AG04450 (cell line): ENCODE measurements at regions not wholly inside any gene's neighbourhood (a gene's known extent, or its start where the extent isn't known, plus 50 kb on each side); places are given as distances from the start of the nearest gene placed in this dataset.

Source experiments
- CTCF ChIA-PET: fragments of 300-600, 350-600 bp; formaldehyde crosslinking; extraction: SDS; loops from one replicate; lab custom pipeline; 2022; ENCODE audit warnings: antibody characterized with exemption, inconsistent platforms; lab: Charles Lee
- POLR2A ChIA-PET: fragments of 350-600 bp; formaldehyde crosslinking; extraction: SDS; loops from one replicate; lab custom pipeline; 2021; ENCODE audit warnings: antibody characterized with exemption, inconsistent platforms; lab: Yijun Ruan, JAX
- DNase-seq: peaks from one replicate; pipeline ENCODE4 v3.0.0-alpha.2; 2011; ENCODE audit warnings: low read depth, low spot score
- H3K27ac ChIP-seq: one replicate; pipeline ENCODE4 v1.5.1; 2012; ENCODE audit warnings: low read depth, low read length, control low read depth
- H3K27me3 ChIP-seq: one replicate; pipeline ENCODE4 v1.6.0; 2012; ENCODE audit warnings: low read length; ENCODE audit not compliant: control insufficient read depth, insufficient read depth
- H3K4me3 ChIP-seq: 2 replicates; pipeline ENCODE4 v1.5.1; 2011; ENCODE audit warnings: mild to moderate bottlenecking, low read depth, low read length, control low read depth
- H3K9me3 ChIP-seq: 2 replicates; pipeline ENCODE4 v1.5.1; 2012; ENCODE audit warnings: low read length; ENCODE audit not compliant: control insufficient read depth, insufficient read depth
- TF ChIP-seq, protein P1 (sequence below): IDR thresholded peaks from 2 replicates; pipeline ENCODE4 v1.5.1; 2011; ENCODE audit warnings: low read depth, low read length, control low read depth, inconsistent platforms

DNA sequence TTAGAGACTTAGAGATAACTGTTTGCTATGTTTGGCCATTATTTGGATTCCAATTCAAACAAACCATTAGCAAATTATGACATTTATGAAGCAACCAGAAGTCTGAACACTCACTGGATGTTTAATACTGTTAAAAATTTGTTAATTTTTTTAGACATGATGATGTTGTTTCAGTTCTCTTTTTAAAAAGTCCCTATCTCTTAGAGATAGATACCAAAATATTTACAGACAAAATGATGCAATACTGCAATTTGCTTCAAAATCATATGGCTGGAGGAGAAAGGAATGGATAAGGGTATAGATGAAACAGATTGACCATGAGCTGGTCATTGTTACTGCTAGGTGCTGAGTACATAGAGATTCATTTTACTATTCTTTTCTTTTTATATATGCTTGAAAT lies 534.6 kb downstream of the BCOR start:
- CTCF ChIA-PET, result no interaction called here
- Histone ChIP-seq H3K4me3 (no peak overlapping the region), H3K27me3 (no peaks in the 10 kb centered on the region), H3K27ac (no peak overlapping the region), H3K9me3 (no peaks in the 10 kb centered on the region)
- TF ChIP-seq, protein P1, sequence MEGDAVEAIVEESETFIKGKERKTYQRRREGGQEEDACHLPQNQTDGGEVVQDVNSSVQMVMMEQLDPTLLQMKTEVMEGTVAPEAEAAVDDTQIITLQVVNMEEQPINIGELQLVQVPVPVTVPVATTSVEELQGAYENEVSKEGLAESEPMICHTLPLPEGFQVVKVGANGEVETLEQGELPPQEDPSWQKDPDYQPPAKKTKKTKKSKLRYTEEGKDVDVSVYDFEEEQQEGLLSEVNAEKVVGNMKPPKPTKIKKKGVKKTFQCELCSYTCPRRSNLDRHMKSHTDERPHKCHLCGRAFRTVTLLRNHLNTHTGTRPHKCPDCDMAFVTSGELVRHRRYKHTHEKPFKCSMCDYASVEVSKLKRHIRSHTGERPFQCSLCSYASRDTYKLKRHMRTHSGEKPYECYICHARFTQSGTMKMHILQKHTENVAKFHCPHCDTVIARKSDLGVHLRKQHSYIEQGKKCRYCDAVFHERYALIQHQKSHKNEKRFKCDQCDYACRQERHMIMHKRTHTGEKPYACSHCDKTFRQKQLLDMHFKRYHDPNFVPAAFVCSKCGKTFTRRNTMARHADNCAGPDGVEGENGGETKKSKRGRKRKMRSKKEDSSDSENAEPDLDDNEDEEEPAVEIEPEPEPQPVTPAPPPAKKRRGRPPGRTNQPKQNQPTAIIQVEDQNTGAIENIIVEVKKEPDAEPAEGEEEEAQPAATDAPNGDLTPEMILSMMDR, result no peak
- POLR2A ChIA-PET, result no interaction called here
- DNase-seq, result no peak

- Histone ChIP-seq H3K27me3 (no peaks in the 10 kb centered on the region), H3K4me3 (no peak overlapping the region), H3K27ac (no peak overlapping the region), H3K9me3 (no peaks in the 10 kb centered on the region)
- ChIA-PET POLR2A (no interaction called here), CTCF (no interaction called here)
- no peak for DNase-seq
- TF ChIP-seq, protein P1, result no peak
Measured at GRCh38 chrX:39564751-39565150, 533.0 kb downstream of the BCOR start.

GRCh38 chrX:39574178-39574577 lies 523.6 kb downstream of the BCOR start:
- CTCF ChIA-PET, result no interaction called here
- Histone ChIP-seq H3K4me3 (no peak overlapping the region), H3K9me3 (no peaks in the 10 kb centered on the region), H3K27me3 (peaks cover 3% of the 10 kb centered on the region), H3K27ac (no peak overlapping the region)
- POLR2A ChIA-PET, result no interaction called here
- no peak for DNase-seq
- TF ChIP-seq, protein P1, result no peak

DNA sequence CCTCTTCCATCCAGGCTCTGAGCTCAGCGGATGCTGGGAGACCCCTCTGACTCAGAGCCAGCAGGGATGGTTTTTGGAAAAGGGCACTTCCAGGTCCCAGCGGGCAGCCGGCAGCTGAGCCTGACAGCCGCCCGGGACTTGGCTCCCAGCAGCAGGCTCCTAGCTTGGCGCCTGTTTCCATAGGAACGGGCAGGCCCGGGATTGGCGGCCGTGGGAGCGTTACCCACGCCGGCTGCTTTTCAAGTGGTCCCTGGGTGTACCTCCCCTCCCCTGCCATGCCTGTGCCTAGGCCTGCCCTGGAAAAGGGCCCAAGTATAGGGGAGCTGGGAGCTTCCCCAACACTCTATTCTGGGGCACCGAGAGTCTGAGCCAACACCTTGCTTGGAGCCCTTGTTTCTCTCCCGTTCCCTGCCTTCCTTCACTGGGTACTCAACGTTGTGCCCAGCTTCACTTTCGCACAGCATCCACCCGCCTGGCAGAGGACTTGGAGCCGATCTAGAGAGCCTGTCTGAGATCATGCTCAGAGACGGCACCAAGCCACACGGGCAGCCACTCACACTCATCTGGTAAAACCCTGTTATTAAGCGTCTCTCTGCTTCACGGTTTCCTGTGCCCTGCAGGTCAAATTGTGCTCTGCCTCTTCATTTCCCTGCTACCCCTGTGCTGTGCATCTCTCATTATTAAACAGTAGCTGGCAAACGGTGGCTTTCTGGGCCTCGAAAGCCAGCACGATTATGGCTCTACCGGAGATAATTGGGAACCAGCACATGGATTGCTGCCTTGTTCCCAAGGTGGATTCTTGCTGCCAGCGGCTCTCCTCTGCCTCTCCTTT lies 521.5 kb downstream of the BCOR start:
- CTCF ChIA-PET, result no interaction called here
- no peak for DNase-seq
- POLR2A ChIA-PET, result interaction anchor here (0.7 kb wide), 1 partner anchor 213 kb away, joined by 3 read pairs; no protein-coding TSS in a partner anchor
- no peaks in the 10 kb centered on the region for H3K9me3 ChIP-seq
- no peak overlapping the region for H3K27ac ChIP-seq
- H3K27me3 ChIP-seq, result peaks cover 3% of the 10 kb centered on the region
- H3K4me3 ChIP-seq, result no peak overlapping the region
- TF ChIP-seq, protein P1, result no peak

DNA sequence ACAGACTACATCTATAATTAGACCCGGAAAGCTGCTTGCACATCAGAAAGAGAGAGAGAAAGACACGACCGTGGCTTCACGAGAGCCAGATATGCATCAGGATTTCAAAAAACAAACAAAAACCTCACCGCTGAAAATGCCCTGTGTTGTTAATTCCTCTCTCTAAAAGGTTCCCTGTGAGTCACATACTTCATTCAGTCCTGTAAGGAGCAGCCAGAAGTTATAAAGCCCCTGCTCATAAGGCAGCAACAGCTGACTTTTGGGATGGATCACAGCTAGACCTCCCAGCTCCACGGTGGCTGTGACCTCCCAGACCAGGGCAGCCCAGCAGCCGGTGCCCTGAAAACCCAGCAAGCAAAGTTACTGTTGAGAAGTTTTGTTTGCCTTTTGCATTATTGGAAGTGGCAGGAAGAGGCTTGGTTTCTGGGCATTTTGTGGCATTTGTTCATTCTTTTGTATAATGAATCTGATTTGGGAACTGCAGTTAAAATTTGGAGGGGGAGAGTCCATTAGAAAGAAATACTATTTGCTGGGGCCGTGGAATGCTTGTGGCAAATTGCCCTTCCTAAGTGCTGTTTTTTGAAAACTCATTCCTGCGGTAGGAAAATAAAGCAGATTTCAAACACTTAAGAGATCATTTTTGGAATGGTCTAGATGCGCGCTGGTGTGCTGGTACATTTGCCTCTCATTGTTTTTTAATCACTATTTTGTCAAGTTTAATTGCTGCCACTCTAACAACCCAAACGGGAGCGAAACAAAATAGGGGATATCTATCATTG lies 520.4 kb downstream of the BCOR start:
- ChIA-PET CTCF (no interaction called here), POLR2A (interaction anchor here (0.7 kb wide), 1 partner anchor 212 kb away, joined by 3 read pairs; no protein-coding TSS in a partner anchor)
- TF ChIP-seq, protein P1, result no peak
- no peaks in the 10 kb centered on the region for H3K9me3 ChIP-seq
- no peak overlapping the region for H3K4me3 ChIP-seq
- H3K27me3 ChIP-seq, result peaks cover 3% of the 10 kb centered on the region
- no peak for DNase-seq
- H3K27ac ChIP-seq, result no peak overlapping the region
